Bronchial epithelial cell (primary cell): ENCODE measurements at regions not wholly inside any gene's neighbourhood (a gene's known extent, or its start where the extent isn't known, plus 50 kb on each side); places are given as distances from the start of the nearest gene placed in this dataset.

Experiments
- DNase-seq: peaks from one replicate; pipeline ENCODE4 v3.0.0-alpha.2; 2010; ENCODE audit warnings: low read depth
- FAIRE-seq: peaks from 2 replicates; lab custom pipeline; 2011; peaks lifted over from hg19 to GRCh38; lab: Jason Lieb, UNC
- H3K27me3 ChIP-seq: 2 replicates; pipeline ENCODE4 v1.5.1; 2011; ENCODE audit warnings: low read length; ENCODE audit not compliant: control insufficient read depth, insufficient read depth
- H3K36me3 ChIP-seq: 2 replicates; pipeline ENCODE4 v1.5.1; 2011; ENCODE audit warnings: low read length; ENCODE audit not compliant: control insufficient read depth, insufficient read depth
- H3K4me3 ChIP-seq: 2 replicates; pipeline ENCODE4 v1.5.1; 2011; ENCODE audit warnings: mild to moderate bottlenecking, low read depth, low read length, control low read depth
- TF ChIP-seq, protein P1 (sequence below): IDR thresholded peaks from 2 replicates; pipeline ENCODE4 v1.5.1; 2011; ENCODE audit warnings: mild to moderate bottlenecking, moderate library complexity, low read length, control low read depth, inconsistent platforms; ENCODE audit not compliant: insufficient read depth, severe bottlenecking

DNA sequence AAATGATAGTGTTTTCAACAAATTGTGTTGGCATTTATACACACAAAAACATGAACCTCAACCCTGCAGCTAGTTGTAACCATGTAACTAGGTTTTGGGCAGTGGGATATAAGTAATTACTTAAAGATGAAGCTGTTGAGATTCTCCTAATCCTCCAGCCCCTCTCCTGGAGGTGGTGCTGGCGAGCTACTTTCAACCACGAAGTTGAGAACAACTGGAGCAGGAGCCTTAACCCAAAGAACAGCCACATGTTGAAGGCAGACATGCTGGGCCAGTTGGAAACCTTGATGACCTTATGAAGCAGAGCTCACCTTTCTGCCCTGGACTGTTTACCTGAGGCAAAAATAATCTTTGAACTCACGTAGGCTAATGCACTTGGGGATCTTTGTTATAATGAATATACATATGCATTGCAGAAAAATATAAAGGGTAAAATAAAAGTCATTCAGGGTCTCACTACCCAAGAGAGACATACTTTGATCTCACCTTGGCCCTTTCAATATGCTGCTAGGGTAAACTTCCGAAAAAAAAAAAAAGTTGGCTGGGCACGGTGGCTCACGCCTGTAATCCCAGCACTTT, 89.6 kb upstream of the NPAS2 start:
- Histone ChIP-seq H3K36me3 (no peaks in the 10 kb centered on the region), H3K27me3 (peaks cover 1% of the 10 kb centered on the region), H3K4me3 (no peak overlapping the region)
- DNase-seq (peak; percentile 75), FAIRE-seq (no peak)
- TF ChIP-seq, protein P1, sequence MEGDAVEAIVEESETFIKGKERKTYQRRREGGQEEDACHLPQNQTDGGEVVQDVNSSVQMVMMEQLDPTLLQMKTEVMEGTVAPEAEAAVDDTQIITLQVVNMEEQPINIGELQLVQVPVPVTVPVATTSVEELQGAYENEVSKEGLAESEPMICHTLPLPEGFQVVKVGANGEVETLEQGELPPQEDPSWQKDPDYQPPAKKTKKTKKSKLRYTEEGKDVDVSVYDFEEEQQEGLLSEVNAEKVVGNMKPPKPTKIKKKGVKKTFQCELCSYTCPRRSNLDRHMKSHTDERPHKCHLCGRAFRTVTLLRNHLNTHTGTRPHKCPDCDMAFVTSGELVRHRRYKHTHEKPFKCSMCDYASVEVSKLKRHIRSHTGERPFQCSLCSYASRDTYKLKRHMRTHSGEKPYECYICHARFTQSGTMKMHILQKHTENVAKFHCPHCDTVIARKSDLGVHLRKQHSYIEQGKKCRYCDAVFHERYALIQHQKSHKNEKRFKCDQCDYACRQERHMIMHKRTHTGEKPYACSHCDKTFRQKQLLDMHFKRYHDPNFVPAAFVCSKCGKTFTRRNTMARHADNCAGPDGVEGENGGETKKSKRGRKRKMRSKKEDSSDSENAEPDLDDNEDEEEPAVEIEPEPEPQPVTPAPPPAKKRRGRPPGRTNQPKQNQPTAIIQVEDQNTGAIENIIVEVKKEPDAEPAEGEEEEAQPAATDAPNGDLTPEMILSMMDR = peak; percentile 74

DNA sequence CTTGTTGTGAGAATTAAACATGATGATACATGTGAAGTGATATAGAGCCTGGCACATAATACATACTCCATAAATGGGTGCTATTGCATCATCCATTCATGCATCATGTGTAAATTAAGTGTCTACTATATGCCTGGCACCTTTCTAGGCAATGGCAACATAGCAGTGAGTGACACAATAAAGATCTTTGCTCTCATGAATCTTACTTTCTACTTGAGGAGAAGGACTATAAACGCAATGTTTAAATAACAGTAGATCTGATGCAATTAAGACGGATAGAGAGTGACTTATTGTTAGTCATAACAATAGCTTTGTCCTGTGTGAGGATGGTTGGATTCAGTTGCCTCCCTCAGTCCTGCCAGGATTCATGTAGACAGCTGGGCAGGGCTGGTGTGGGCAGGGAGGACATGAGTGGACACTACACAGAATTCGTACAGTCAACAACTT, 88.4 kb upstream of the NPAS2 start:
- no peaks in the 10 kb centered on the region for H3K36me3 ChIP-seq
- no peak overlapping the region for H3K4me3 ChIP-seq
- FAIRE-seq (peak; percentile 89), DNase-seq (peak; percentile 93)
- peaks cover 1% of the 10 kb centered on the region for H3K27me3 ChIP-seq
- TF ChIP-seq, protein P1 = no peak

DNA sequence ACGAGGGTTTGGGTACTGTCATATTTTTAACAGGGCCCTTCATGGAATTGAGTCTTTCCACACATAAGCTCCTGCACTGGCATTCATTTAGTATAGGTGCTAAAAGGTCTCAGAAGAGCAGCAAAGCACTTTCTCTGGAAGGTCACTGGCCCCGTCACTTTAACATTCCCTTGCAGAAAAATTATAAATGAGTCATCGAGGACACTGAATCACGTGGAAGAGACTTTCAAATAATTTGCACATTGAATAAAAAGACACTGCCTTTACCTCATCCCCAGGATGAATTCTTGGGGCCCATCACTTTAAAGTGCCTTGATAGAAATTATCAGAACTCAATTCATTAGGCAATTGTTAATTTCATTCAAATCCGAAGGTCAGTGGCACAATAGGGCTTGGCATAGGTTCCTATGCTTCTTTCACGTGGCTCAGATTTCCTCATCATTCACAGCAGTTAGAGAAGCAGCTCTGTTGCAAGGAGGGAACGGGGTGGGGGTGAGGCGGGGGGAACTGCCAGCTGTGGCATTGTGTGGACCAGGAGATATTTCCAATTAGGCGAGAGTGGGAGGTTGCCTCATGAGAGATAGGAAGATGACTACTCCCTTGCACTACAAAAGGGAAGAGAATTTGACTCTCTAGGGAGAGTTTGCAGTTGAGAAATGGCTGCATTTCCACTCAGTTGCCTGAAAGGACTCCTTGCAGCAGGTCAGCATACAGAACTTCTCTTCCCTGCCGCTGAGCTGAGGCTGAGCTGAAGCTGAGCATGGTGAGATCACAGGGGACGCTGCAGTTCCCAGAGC, 86.3 kb upstream of the NPAS2 start:
- FAIRE-seq = peak; percentile 36
- Histone ChIP-seq H3K4me3 (no peak overlapping the region), H3K36me3 (no peaks in the 10 kb centered on the region), H3K27me3 (no peaks in the 10 kb centered on the region)
- TF ChIP-seq, protein P1 = no peak
- DNase-seq = peak; percentile 41

DNA sequence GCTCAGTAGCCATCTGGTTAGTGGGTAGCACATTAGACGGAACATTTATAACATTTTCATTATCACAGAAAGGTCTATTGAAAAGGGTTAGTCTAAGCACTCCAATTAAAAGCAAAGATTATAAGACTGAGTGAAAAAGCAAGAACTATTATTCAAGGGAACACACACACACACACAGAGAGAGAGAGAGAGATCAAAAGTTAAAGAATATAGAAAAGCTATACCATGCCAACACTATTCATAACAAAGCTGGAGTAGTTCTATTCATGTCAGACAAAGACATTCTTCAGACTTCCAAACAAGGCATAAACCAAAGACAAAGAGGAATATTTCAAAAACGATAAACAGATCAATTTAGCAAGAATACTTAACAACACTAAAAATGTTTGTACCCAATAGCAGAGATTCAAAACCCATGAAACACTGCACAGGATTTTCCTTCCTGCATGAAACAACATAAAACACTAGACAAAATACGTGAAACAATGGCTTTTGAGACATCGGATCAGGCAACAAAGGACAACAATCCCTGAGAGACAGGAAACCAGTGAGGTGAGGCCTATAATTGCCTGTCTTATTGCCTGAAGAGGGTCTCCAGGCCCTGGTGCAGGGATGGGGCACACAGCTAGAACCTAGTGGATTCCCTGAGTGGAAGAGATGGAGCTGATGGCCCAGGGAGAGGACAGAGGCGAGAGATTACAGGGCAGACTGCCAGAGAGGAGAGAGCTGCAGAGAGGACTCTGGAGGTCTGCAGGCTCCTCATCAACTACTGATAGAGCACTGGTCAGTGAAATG, 83.6 kb upstream of the NPAS2 start:
- Histone ChIP-seq H3K27me3 (no peaks in the 10 kb centered on the region), H3K4me3 (no peak overlapping the region), H3K36me3 (no peaks in the 10 kb centered on the region)
- FAIRE-seq = no peak
- no peak for DNase-seq
- TF ChIP-seq, protein P1 = no peak

DNA sequence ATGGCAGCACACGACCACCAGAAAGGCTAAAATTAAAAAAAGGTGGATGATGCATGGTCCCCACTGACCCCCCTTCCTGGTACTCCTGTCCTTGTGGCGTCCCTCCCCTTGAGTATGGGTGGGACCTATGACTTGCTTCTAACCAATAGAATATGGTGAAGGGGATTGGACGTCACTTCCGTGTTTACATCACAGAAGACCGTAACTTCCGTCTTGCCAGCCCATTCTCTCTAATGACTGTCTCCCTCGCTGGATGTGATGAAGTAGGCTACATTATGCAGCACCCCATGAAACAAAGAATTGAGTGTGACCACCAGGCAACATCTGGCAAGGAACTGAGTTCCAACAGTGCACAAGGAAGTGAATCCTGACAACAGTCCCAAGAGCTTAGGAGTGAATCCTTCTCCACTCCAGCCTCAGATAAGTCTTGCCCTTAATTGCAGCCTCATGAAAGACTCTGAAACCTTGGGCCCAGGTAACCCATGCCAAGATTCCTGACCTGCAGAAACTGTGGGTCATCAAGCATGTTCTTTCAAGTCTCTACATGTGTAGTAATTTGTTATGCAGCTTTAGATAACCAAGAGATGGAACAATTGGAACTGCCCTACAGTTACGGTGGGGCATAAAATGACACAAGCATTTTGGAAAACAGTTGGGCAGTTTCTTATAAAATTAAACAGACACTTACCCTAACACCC, 80.1 kb upstream of the NPAS2 start:
- H3K4me3 ChIP-seq = no peak overlapping the region
- FAIRE-seq (peak; percentile 82), DNase-seq (peak; percentile 91)
- TF ChIP-seq, protein P1 = no peak
- no peaks in the 10 kb centered on the region for H3K36me3 ChIP-seq
- H3K27me3 ChIP-seq = no peaks in the 10 kb centered on the region
